GM21723 (cell line): ENCODE measurements at regions not wholly inside any gene's neighbourhood (a gene's known extent, or its start where the extent isn't known, plus 50 kb on each side); places are given as distances from the start of the nearest gene placed in this dataset.
A peak's percentile ranks its signal among the peaks of the same experiment; 100 is the strongest.
"Not testable (repeated sequence)": the region's sequence is repeated elsewhere in the genome, so short reads cannot be mapped to it uniquely, and the experiment has no call there.

Experiments used
- ATAC-seq: cut with Tn5 transposase; IDR thresholded peaks from one replicate; pipeline ENCODE4 v1.9.1; 2021; ENCODE audit warnings: mild to moderate bottlenecking, moderate library complexity; ENCODE audit not compliant: unreplicated experiment

DNA sequence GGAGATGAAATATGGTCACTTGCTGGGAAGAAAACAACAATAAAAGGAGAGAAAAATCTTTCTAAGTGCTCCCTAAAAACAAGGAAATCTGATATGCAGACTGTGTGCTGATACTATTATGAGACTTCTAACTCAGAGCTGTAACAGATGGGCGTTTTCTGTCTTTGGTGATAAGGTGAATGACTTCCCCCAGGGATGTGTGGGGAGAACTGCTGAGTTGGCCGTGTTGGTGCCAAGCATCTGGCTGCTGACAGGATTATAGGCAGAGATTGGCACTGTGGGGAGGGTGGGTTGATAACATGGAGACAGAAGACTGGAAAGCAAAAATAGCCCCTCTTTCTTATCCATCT is 438.5 kb upstream of the PLXNA2 start:
- no peak for ATAC-seq

DNA sequence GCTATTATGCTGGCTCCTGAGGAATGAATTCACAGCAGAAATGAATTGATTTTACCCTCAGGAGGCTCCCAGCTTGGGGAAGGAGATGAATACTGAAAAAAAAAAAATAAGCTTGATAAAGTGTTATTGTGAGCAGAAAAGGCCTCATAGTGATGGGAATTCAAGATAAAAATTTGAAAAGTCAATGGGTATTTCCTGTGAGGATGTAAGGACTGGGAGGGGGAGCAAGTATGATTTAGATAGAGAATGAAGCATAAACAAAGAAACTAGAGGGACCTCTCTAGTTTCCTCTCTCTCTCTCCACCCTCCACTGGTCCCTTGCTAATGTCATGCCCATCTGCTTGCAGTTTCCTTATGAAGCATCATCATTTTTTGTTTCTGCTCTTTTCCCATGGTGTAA is 439.0 kb upstream of the PLXNA2 start:
- no peak for ATAC-seq

DNA sequence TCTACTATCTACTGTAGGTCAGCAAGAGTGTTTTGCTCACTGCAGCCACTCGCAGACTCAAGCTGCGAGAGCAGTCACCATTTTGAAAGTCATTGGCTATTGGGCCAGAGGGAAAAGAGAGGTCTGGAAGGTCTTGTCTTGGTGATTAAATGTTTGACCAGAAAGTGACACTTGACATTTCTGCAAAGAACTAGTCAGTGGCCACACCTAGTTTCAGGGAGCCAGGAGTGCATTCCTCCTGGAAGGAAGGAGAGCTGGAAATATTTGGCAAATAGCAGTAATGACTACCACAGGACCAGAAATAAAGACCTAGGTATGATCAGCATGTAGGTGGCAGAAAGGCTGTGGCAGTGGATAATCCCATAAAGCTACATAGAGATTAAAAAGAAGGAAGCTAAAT is 440.0 kb upstream of the PLXNA2 start:
- no peak for ATAC-seq

DNA sequence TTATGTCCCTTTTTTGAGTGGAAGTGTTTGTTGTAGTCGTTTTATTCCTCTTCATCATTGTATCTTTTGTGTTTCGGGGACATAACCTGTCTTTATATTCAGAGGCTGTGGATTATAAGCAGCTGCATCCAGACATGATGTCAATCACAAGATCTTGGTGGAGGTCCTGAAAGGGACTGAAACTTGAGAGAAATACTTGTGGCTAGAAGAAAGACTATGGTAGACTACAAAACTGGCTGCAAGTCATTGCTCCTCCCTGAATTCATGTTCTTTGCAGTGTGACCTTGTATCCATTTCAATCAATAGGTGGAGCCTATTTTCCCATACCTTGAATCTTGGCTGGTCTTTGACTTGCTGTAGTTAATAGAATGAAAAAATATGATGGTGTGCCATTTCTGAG is 442.4 kb upstream of the PLXNA2 start:
- ATAC-seq: no peak

DNA sequence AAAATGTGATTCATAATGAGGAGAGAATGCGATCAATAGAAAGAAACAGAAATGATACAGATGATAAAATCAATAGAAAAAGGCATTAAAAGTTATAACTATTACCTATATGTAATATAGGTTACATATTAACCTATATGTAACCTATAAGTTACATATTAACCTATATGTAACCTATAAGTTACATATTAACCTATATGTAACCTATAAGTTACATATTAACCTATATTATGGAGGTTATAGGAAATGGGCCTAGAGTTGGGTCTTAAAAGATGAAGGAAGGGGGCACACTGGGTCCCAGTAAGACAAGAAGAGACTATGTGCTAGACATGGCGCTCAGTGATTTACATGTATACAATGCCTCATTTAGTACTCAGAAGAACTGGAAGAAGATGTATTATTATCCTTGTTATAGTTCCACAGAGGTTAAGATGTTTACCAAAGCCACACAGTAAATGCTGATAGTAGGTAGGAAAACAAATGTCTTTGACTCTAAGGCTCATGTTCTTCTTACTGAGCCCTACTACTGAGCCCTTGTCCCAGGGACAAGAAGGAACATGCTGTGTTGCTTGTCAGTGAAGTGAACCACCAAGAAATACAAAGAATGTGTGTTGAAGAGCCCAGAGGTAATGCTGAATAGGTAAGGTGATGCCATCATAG is 444.6 kb upstream of the PLXNA2 start:
- no peak for ATAC-seq

DNA sequence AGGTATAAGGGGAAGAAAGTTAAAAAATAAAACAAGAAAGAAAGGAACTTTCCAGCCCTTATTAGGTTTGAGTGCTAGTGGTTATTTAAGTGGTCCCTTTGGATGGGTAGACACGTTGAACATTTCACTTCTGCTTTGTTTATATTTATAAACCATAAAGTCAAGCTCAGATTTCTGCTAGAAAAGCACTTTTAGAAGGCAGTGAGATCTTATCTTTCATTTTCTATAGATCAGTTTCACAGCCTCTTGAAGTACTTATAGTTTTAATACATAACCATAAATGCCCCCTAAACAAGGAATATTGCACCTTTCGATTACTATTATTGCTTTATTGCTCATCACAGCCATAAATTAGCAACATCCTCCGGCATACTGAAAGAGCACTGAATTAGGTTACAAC is 446.8 kb upstream of the PLXNA2 start:
- peak; percentile 57 for ATAC-seq

DNA sequence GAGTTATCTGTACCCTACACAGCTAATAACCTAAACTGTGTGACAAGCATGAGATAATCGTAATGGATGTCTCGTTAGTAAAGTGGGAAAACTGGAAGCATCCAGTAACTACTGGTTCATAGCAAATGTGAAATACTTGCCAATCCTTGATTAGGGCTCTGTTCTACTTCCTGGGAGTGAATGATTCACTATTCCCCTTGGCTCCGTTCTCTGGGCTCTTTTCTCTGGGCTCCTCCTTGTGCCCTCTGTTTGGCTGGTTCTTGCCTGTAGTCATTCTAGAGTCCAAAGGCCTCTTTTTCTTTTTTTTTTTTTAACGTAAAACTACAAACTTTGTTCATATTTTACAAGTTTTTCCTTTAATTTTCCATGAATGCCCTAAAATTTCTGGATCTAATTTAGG is 465.8 kb upstream of the PLXNA2 start:
- ATAC-seq: no peak

DNA sequence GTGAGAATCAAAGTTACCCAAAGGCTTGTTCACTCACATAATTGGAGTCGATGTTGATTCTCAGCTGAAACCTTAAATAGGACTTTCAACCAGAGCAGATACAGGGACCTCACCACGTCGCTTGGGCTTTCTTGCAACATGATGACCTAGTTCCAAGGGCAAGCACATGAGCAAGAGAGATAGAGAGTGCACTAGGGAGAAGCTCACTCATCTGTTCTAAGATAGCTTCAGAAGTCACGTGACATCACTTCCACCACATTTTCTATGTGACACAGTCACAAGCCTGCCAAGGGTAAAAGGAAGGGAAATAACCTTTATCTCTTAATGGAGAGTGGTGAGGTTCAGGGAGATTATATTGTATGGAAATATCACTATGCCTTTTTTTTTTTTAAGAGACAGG is 470.1 kb upstream of the PLXNA2 start:
- no peak for ATAC-seq

DNA sequence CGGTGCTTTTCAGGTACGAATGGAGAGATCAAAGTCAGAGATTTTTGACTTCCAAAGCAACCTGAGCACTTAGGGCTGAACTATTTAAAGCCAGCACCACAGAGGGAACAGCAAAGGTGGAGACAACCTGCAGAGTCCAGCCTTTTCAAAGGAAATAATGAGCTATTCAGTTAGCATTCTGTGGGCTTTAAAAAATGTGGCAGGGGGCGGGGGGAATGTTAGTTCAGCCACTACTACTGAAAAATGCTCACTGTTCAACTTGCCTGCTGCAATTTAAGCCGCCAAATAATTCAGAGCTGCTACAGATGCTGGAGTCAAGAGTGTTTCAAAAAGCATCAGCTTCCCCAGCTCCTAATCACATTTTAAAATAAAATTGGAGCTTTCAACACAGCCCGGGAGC is 473.3 kb upstream of the PLXNA2 start:
- no peak for ATAC-seq

DNA sequence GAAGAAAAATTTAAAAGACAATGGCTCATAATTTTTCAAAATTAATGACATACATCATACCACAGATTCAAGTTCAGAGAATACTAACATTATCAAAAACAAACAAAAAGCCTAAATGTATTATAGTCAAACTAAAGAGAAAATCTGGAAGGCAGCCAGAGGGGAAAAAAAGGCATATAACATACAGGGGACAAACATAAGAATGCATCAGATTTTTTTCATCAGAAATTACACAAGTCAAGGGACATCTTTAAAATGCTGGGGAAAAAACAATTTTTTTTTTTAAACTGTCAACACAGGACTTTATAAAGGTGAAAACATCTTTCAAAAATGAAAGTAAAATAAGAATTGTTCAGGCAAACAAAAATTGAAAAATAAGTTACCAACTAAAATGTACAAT is 478.4 kb upstream of the PLXNA2 start:
- no peak for ATAC-seq

DNA sequence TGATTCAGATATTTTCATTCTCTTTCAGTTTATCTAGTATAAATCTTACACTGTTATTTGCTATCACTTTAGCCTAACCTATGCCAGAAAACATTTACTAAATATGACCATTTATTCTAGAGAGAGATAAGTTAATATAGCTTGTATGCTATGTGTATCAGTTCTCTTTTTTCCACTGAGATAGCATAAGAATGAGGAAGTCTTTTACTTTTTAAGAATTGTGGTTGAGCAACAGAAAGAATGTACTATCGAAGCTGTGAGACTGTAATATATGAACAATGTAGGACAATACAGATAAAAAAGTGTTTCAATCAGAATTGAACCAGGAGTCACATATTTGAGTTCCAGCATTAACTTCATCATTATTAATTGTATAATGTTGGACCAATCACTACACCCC is 479.9 kb upstream of the PLXNA2 start:
- no peak for ATAC-seq

DNA sequence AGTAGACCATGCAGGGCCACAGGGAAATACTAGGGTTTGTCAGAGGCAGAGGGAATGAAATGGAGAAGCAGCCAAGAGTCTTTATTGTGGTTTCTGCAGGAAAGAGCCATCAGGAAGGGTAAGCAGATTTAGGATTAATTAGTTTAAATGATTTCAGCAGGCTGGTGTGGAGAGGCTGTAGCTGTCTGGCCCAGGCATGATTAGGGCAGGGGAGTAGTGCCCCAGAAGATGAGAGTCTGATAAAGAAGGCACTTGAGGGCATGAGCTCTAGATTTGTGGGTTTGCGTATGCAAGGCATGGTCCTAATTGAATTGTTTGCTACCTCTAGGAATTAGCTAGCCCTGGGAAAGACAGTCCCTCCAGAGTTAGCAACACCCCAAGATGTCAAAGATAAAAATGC is 484.6 kb upstream of the PLXNA2 start:
- ATAC-seq: no peak

DNA sequence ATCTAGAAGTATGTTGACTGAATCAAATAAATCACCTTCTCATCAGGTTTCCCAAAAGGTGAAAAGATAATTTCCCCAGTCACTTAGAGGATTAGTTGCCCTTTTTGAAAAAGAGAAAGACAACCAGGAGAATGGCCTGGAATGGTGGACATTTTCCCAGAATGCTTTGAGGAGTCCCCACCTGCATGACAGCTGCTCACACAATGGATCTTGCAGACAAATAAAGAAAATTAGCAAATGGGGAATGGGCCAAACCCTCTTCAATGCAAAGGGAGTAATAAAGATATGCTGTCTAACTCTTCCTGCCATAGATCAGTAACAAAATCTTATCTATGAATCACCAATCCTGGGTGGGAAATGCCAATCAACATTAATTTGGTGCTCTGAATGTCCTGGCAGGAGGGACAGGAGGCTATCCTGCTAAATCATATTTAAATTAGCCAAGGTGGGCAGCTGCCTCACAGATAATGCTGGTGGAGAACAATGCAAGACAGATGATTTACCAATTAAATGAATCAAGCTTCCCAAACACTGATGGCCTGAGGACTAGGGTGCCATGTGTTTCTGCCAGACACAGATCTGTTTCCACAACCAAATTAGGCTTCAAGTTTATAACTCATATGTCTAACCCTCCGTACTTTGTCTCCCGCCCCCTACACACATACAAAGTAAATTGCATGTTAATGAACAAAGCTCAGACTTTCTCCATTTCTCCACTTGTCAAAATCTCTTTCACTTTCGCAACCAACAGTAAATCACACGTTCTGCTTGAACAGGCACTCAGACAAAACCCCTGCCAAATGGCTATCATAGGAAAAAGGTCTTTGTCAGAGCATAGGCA is 488.0 kb upstream of the PLXNA2 start:
- ATAC-seq: peak; percentile 91

DNA sequence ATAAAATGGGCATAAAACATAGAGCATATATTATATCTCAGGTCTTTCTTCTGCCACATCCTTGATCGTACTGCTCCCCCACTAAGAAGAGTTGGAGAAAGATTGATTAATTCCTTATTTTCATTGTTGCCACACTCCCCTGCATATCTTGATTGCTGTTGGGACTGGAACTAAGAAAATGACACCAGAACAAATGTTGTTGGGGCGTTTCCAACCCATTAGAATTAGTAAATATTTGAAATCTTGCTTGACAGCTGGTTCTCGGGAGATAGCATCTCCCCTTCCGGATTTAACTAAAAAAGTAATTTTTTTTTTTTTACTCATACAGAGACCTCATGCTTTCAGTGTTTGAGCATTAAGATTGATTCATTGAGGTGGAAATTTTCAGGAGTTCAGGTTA is 493.0 kb upstream of the PLXNA2 start:
- no peak for ATAC-seq

DNA sequence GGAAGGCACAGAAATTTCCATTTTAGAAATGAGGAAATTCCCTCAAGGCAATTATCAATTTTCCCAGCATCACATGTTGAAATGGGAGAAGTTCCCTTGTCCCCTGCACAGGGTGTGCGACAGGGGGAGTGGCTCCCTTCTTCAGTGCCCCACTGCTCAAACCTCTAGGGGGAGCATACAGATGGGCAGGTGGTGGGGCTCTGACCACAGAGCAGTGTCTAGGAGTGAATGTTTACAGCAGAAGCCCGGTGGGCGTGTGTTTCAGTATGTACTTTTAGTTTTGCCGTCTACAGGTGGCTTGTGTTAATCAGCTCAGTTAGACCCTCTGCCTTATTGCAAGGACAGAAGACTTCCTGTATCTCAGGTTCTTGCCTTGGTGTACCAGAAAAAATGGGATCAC is 493.7 kb upstream of the PLXNA2 start:
- ATAC-seq: peak; percentile 81

DNA sequence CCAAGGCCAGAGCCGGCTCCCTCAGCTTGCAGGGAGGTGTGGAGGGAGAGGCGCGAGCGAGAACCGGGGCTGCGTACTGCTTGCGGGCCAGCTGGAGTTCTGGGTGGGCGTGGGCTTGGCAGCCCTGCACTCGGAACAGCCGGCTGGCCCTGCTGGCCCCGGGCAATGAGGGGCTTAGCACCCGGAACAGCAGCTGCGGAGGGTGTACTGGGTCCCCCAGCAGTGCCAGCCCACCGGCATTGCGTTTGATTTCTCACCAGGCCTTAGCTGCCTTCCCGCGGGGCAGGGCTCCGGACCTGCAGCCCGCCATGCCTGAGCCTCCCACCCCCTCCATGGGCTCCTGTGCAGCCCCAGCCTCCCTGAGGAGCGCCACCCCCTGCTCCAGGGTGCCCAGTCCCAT is 495.5 kb upstream of the PLXNA2 start:
- ATAC-seq: not testable (repeated sequence)

DNA sequence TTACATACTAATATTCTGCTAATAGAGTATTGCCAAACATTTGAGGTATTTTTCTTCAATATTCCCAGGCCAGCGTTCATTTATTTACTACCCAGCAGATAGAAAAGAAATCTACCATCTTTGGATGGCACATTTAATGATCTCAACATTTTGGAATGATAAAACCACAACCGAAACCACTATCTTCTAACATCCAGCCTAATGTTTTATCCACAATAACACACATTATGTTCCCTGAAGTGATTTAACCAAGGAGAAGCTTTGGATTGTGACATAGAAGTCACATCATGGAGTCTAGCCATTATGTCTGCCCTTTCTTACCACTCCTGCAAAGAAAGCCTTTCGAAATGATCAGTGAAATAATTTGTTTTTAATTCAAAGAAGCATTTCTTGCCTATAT is 497.1 kb upstream of the PLXNA2 start:
- ATAC-seq: no peak

DNA sequence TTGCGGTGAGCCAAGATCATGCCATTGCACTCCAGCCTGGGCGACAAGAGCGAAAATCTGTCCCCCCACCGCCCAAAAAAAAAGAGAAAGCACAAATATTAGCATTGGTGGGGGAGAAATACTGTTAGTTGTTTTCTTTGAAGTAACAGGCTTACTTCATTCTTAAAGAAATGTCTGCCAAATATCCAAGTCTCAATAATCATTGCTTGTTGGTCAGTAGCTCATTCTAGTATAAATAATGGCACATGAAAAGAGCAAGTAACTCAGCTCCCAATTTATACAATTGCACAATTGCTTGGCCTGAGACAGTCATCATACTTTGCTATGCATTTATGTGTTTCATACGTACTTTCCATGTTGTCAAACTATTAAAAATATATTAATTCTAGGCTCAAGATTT is 499.2 kb upstream of the PLXNA2 start:
- ATAC-seq: no peak

DNA sequence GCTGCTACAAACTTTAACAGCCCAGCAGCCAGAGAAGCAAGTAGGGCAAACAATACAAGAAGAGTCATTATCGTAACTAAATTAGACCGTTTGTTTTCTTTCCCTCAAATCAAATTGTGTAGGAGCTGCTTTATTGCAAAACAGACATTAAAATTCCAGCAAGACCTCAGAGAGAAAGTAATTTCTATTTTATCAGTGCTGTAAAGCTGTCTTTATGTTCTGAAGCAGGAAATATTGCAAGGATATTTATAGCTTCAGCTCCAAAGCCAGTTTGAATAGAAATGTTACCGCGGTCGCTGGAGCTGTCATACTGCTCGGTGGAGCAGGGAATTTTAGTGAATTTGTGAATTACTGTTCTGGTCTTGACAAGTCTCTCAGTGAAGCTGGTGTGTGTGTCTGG is 503.8 kb upstream of the PLXNA2 start:
- ATAC-seq: no peak

DNA sequence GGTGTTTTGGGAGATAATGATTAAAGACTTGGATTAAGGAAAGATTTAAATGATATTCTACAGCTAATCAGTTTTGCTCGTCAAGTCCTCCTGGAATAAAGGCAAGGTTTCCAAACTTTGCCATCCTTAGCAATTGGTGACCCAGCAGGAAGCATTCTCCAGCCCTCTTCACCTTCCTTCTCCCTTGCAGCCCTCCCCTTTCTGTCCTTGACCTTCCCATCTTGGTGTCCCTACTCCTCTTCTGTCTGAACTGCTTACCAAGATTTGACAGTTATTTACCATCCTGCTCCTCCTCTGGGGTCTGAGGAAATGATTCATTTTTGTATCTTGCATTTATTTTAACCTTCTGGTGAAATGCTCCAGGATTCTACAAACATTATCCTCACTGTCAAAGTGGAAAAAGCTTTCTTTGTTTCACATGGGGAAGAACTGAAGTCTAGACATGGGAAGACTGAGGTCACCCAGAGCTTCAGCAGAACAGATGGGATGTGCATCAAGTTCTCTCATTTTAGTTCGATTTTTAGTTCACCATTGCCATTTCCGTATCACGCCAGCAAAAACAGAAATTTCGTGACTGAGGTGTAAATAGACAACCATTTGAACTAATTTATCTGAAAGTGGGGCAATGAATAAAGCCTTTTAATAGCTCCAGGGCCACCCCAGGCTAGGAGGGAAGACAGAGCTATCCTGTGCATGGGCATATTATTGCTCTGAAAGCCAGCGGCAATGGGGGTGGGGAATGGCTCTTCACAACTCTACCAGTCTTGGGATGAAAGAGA is 504.4 kb upstream of the PLXNA2 start:
- ATAC-seq: no peak

DNA sequence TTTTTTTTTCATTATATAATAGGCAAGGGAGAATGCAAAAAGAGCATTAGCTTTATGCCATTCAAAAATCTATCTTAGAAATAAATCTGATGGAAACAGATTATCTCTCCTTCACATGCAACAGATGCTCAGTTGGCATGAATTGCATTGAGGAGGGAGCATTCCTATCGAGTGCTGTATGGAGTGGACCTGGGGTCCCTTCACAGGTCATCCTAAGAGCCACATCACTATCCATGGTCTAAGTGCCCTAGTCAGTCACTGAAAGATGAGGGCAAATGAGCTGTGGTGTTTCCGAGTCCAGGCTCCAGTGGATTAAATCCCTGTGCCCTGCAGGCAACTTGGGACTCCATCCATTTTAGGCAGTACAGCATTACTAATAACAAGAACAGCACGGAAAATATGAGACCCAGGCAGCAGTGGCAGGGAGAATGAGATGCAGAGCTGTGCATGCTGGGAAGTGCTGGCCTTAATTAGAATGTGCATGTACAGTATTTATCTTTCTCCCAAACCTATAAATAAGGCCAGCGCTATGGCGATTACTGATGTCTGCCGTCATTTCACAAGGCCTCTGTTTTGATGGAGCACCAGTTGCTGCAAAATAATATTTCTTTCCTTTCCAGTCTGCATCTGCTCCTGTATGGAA is 512.3 kb upstream of the PLXNA2 start:
- ATAC-seq: no peak

DNA sequence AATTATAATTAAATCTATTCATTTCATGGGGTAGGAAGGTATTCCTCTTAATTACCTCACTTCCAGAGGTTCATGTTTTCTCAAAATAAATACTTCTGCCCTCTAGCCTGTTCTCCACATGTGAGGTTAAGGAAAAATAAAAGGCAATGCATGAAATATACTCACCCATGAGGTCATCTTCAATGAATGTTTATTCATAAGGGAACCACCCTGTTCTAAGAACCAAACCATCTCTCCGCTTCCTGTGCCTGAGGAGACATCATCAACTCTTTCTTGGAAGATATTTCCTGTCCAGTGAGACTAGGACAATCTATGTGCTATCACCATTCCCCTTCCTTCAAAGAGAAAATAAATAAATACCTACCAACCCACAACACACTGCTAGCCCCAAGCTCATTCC is 513.7 kb upstream of the PLXNA2 start:
- no peak for ATAC-seq
